ENCODE measurements at regions not wholly inside any gene's neighbourhood (a gene's known extent, or its start where the extent isn't known, plus 50 kb on each side); places are given as distances from the start of the nearest gene placed in this dataset.
A peak's percentile ranks its signal among the peaks of the same experiment; 100 is the strongest.

DNA sequence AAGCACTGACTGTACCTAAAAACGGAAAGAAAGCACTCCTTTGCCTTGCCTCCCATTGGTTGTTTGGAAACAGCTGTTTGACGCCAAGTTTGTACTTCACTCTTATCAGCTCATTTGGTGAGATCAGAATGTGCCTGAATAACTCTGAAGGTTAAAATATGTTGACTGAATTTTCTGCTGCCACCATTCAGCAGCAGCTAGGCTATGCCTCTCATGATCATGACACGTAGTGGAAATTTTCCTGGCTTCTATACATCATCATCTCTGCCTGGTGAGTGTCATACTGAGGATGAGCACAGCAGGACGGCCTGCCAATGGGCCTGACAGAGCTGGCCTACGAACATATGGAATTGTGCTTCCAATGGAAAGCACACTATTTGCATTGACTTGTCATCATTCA, 704.9 kb upstream of the CITED2 start:
- Mint-ChIP-seq H3K27ac (ENCODE audit: low read depth, unreplicated experiment) (no peak overlapping the region), H3K27me3 (ENCODE audit: insufficient read depth, unreplicated experiment) (no peaks in the 10 kb centered on the region), H3K4me3 (ENCODE audit: unreplicated experiment) (no peak overlapping the region), H3K36me3 (ENCODE audit: insufficient read depth, unreplicated experiment) (peaks cover 5% of the 10 kb centered on the region), H3K4me1 (ENCODE audit: insufficient read depth, unreplicated experiment) (peaks cover 33% of the 10 kb centered on the region), H3K9me3 (ENCODE audit: unreplicated experiment) (no peaks in the 10 kb centered on the region)
- ChIA-PET CTCF (no interaction called here), POLR2A (interaction anchor here (1.0 kb wide), 1 partner anchor 9 kb away, joined by 3 read pairs; no protein-coding TSS in a partner anchor)
- no TSS peak for BruUV-seq (replicated peaks)
- TF ChIP-seq, protein P1, sequence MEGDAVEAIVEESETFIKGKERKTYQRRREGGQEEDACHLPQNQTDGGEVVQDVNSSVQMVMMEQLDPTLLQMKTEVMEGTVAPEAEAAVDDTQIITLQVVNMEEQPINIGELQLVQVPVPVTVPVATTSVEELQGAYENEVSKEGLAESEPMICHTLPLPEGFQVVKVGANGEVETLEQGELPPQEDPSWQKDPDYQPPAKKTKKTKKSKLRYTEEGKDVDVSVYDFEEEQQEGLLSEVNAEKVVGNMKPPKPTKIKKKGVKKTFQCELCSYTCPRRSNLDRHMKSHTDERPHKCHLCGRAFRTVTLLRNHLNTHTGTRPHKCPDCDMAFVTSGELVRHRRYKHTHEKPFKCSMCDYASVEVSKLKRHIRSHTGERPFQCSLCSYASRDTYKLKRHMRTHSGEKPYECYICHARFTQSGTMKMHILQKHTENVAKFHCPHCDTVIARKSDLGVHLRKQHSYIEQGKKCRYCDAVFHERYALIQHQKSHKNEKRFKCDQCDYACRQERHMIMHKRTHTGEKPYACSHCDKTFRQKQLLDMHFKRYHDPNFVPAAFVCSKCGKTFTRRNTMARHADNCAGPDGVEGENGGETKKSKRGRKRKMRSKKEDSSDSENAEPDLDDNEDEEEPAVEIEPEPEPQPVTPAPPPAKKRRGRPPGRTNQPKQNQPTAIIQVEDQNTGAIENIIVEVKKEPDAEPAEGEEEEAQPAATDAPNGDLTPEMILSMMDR (IDR thresholded peaks at IDR 0.05; ENCODE audit: unreplicated experiment), result no peak
- intact Hi-C loops (cut with micrococcal nuclease), result no loop called here
- DNase-seq (ENCODE audit: unreplicated experiment), result no peak

DNA sequence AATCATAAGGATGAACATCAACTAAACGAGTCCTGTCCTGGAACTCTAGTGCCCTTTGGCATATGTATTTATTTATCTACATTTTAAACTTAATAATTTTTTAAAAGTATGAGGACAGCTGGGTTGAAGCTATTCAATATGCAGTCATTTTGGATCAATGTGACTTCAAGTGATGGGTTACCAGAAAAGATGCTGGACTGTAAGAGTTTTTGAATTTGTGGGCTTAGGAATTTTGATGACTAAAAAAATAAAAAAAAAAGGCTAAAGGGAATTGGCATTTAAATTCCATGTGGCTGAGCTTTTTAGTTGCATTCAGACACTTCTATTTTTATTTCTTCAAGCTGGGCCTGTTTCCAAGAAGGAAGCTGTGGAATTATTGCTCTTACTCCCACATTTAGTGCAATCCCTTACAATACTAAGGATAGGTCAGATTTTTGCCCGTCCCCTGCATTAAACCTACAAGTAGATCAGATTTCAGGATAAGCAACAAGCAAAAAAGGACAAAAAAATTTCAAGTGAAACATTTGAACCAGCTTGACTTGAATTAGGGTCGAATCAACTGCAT, 704.2 kb upstream of the CITED2 start:
- Mint-ChIP-seq H3K9me3 (ENCODE audit: unreplicated experiment) (no peaks in the 10 kb centered on the region), H3K4me3 (ENCODE audit: unreplicated experiment) (no peak overlapping the region), H3K36me3 (ENCODE audit: insufficient read depth, unreplicated experiment) (peaks cover 5% of the 10 kb centered on the region), H3K27ac (ENCODE audit: low read depth, unreplicated experiment) (no peak overlapping the region), H3K4me1 (ENCODE audit: insufficient read depth, unreplicated experiment) (peaks cover 29% of the 10 kb centered on the region), H3K27me3 (ENCODE audit: insufficient read depth, unreplicated experiment) (no peaks in the 10 kb centered on the region)
- peak; percentile 71 for DNase-seq (ENCODE audit: unreplicated experiment)
- BruUV-seq (replicated peaks), result no TSS peak
- POLR2A ChIA-PET, result interaction anchor here (1.0 kb wide), 1 partner anchor 10 kb away, joined by 3 read pairs; no protein-coding TSS in a partner anchor
- intact Hi-C loops (cut with micrococcal nuclease), result no loop called here
- CTCF ChIA-PET, result no interaction called here
- TF ChIP-seq, protein P1 (IDR thresholded peaks at IDR 0.05; ENCODE audit: unreplicated experiment), result no peak

DNA sequence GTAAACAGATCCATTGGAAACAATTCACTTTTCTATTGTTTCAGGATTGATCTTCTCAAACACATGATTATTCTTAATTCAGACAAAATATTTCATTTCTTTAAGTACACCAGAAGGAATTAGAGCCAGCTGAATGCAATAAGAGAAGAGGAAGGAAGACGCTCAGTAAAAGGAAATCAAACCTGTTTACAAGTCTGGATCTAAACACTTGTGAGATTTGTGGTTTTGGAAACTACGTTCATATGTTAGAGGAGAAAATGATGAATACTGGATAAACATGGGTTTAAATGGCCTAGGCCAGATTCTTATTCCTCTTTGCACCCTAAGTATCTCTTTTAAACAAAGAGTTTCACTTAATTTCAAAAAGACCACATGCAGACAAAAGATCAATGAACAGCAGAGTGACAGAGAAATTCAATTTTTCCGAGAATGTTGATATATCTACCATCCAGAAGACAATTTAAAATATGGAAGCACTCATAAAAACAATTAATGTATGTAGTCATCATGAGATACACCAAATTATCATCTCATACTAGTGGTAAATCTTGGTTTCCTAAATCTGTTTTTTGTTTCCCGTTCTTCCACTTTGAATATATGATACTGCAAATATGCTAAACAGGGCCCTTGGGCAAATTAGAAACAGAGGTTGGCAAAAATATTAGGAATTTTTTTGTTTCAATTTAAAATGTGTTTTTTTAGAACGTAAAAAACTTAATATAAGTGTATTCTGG, 703.5 kb upstream of the CITED2 start:
- Mint-ChIP-seq H3K27ac (ENCODE audit: low read depth, unreplicated experiment) (peak overlapping the region; percentile 53), H3K4me3 (ENCODE audit: unreplicated experiment) (no peak overlapping the region), H3K36me3 (ENCODE audit: insufficient read depth, unreplicated experiment) (peaks cover 5% of the 10 kb centered on the region), H3K4me1 (ENCODE audit: insufficient read depth, unreplicated experiment) (peaks cover 27% of the 10 kb centered on the region), H3K27me3 (ENCODE audit: insufficient read depth, unreplicated experiment) (no peaks in the 10 kb centered on the region), H3K9me3 (ENCODE audit: unreplicated experiment) (no peaks in the 10 kb centered on the region)
- DNase-seq (ENCODE audit: unreplicated experiment), result no peak
- intact Hi-C loops (cut with micrococcal nuclease), result no loop called here
- TF ChIP-seq, protein P1 (IDR thresholded peaks at IDR 0.05; ENCODE audit: unreplicated experiment), result no peak
- ChIA-PET CTCF (no interaction called here), POLR2A (interaction anchor here (0.9 kb wide), 1 partner anchor 38 kb away, joined by 7 read pairs; no protein-coding TSS in a partner anchor)
- no TSS peak for BruUV-seq (replicated peaks)

DNA sequence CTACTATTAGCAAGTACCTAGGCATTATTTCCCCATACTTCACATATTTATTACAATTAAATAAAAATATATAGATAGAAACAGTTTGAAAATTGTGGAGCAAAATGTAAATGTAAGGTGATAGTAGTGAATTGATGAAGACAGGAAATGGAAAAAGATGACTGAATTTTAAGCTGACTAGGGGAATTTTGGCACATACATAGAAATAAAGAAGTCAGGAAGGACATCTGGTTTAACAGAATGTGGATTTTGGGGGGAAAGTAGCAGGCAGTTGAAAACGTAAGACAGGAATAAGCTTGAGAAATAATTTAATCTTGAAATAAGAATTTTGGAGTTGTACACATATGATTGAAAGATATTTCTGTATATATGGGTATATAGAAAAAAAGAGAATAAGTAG, 701.7 kb upstream of the CITED2 start:
- intact Hi-C loops (cut with micrococcal nuclease), result no loop called here
- Mint-ChIP-seq H3K27me3 (ENCODE audit: insufficient read depth, unreplicated experiment) (no peaks in the 10 kb centered on the region), H3K36me3 (ENCODE audit: insufficient read depth, unreplicated experiment) (peaks cover 5% of the 10 kb centered on the region), H3K4me1 (ENCODE audit: insufficient read depth, unreplicated experiment) (peaks cover 27% of the 10 kb centered on the region), H3K9me3 (ENCODE audit: unreplicated experiment) (no peaks in the 10 kb centered on the region), H3K4me3 (ENCODE audit: unreplicated experiment) (no peak overlapping the region), H3K27ac (ENCODE audit: low read depth, unreplicated experiment) (no peak overlapping the region)
- TF ChIP-seq, protein P1 (IDR thresholded peaks at IDR 0.05; ENCODE audit: unreplicated experiment), result no peak
- POLR2A ChIA-PET, result no interaction called here
- no peak for DNase-seq (ENCODE audit: unreplicated experiment)
- CTCF ChIA-PET, result interaction anchor here (1.0 kb wide), 1 partner anchor 16 kb away, joined by 4 read pairs; no protein-coding TSS in a partner anchor
- BruUV-seq (replicated peaks), result no TSS peak

Data from MCF 10A (cell line).